Large intestine (tissue), 3 donors: ENCODE measurements at regions not wholly inside any gene's neighbourhood (a gene's known extent, or its start where the extent isn't known, plus 50 kb on each side); places are given as distances from the start of the nearest gene placed in this dataset.

Source experiments
- DNase-seq, 2 donors: peaks; one replicate each; pipeline versions ENCODE4 v3.0.0 to v3.0.0-alpha.2; 2013
- H3K27ac ChIP-seq: one replicate; pipeline ENCODE4 v1.5.1; 2013; ENCODE audit warnings: low read length
- H3K27me3 ChIP-seq: 2 replicates; pipeline ENCODE4 v1.6.1; 2013; ENCODE audit warnings: low read length; ENCODE audit not compliant: control insufficient read depth, insufficient read depth
- H3K36me3 ChIP-seq: 2 replicates; pipeline ENCODE4 v1.6.1; 2013; ENCODE audit warnings: low read length; ENCODE audit not compliant: control insufficient read depth, insufficient read depth
- H3K4me1 ChIP-seq: one replicate; pipeline ENCODE4 v1.6.1; 2013; ENCODE audit warnings: low read length; ENCODE audit not compliant: control insufficient read depth, insufficient read depth
- H3K4me3 ChIP-seq: one replicate; pipeline ENCODE4 v1.5.1; 2013; ENCODE audit warnings: low read length
- H3K9me3 ChIP-seq: one replicate; pipeline ENCODE4 v1.6.1; 2013; ENCODE audit warnings: mild to moderate bottlenecking, low read depth, low read length, moderate library complexity; ENCODE audit not compliant: control insufficient read depth
- WGBS: methylation state at CpG from one replicate; pipeline ENCODE4 v1.1.5; 2013; ENCODE audit warnings: low lambda C conversion rate; ENCODE audit not compliant: insufficient coverage; 5-methylcytosine and 5-hydroxymethylcytosine counted together

DNA sequence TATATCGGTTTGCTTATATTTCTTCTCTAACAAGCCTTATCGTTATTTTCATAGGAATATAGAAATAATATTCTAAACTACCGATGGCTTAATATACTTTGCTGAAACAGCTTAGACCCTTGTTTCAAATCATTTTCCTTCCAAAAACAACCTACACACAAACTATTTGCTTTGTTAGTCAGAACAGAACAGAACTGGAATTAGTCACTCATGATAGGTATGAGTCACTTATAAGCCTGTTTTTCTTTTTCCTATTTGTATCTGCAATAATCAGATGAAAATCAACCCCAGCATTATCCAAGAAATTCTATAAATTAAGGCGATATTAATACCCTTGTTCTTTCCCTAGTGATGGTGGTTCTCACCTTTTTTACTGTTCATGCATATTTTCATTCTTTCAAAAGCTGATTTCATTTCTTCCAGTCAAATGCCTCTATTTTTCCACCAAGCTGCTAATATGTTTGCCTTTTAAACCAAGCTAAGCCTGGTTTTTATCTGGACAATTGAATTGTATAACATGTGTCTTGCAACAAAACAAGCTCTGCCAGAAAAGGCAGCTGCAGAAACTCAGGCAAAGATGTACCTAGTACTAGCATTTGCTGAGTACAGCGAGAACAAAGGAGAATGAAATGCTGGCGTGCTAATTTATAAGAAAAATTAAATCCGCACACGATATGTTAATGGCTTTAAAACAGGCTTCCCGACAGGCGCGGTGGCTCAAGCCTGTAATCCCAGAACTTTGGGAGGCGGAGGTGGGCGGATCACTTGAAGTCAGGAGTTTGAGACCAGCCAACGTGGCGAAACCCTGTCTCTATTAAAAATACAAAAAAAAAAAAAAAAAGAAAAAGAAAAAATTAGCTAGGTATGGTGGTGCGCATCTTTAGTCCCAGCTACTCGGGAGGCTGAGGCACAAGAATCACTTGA is 1418.2 kb downstream of the AACS start:
- DNase-seq: peak in 1 of 2 donors; percentile 8
- 89% methylated on average over 4 of the region's 17 CpGs for WGBS
- Histone ChIP-seq H3K27ac (no peak overlapping the region), H3K4me3 (no peak overlapping the region), H3K4me1 (no peaks in the 10 kb centered on the region), H3K27me3 (no peaks in the 10 kb centered on the region), H3K36me3 (no peaks in the 10 kb centered on the region), H3K9me3 (no peaks in the 10 kb centered on the region)

DNA sequence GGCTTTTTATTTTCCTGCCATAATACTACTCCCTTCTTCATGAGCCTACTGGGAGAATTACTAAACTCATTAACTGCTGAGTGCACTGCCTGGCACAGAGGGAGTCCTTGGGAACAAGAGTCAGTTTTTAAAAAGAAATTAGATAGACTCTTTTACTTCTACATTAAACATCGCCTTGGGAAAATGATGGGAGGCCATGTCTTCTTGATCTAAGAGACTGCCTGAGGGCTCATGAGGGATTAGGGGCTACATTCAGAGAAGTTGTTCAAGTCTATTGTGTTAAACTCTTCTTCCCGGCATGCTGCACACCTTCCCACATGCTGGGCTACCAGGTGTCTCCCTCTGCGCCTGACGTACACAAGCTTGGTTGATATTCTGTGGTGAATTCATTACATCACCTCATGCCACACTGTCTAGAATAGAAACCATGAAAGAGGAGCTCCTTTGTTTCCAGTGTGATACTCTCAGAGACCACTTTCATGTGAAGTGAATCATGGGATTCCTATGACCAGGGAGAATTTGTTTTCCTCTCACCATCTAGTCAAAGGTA is 1422.3 kb downstream of the AACS start:
- H3K36me3 ChIP-seq: no peaks in the 10 kb centered on the region
- WGBS: no CpG with 5 or more reads among the region's 4 CpGs
- H3K9me3 ChIP-seq: no peaks in the 10 kb centered on the region
- no peak overlapping the region for H3K27ac ChIP-seq
- no peak for DNase-seq
- no peaks in the 10 kb centered on the region for H3K27me3 ChIP-seq
- H3K4me1 ChIP-seq: no peaks in the 10 kb centered on the region
- H3K4me3 ChIP-seq: no peak overlapping the region

DNA sequence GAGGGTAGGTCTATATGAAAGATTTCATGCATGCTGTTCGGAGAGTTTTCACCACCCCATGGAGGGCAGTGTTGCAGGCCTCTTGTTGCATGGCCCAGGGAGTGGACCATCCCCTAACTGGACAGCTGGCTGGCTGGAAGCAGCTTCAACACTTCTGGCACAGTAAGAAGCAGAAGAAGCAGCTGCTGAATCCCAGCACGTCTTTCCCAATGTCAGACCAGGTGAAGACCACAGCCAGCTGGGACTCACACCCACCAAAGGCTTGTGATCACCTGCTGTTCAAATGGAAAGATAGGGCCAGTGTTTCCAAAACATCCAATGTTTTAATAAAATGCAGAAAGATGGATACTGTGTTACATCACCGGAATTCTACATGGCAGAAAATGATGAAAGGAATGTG is 1423.6 kb downstream of the AACS start:
- no peaks in the 10 kb centered on the region for H3K36me3 ChIP-seq

DNA sequence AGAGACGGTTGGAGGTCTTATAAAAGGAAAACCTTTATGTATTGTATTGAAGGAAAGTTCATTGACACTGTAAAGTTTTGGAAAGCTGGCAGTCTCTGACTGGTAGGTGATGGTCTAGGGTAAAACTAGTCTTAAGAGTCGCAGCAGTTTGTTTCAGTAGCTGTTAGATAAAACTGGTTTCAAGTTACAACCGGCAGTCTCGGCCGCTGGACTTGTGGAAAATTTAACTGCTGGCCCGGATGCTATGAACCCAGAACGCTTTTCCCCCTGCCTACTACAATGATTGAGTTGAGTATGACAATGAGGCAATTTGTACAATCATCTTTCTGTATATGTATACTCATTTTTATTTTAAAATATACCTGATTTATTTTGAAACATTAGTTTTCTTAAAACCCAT is 1426.9 kb downstream of the AACS start:
- Histone ChIP-seq H3K9me3 (no peaks in the 10 kb centered on the region), H3K27ac (no peak overlapping the region), H3K4me3 (no peak overlapping the region), H3K4me1 (no peaks in the 10 kb centered on the region), H3K36me3 (no peaks in the 10 kb centered on the region), H3K27me3 (no peaks in the 10 kb centered on the region)
- 80% methylated on average over 1 of the region's 7 CpGs for WGBS
- DNase-seq: no peak

More for the DNA sequence above, 1423.6 kb downstream of the AACS start:
- no peak overlapping the region for H3K4me3 ChIP-seq
- DNase-seq: no peak
- WGBS: no CpG with 5 or more reads among the region's 3 CpGs
- H3K27me3 ChIP-seq: no peaks in the 10 kb centered on the region
- H3K4me1 ChIP-seq: no peaks in the 10 kb centered on the region
- H3K27ac ChIP-seq: no peak overlapping the region
- H3K9me3 ChIP-seq: no peaks in the 10 kb centered on the region

DNA sequence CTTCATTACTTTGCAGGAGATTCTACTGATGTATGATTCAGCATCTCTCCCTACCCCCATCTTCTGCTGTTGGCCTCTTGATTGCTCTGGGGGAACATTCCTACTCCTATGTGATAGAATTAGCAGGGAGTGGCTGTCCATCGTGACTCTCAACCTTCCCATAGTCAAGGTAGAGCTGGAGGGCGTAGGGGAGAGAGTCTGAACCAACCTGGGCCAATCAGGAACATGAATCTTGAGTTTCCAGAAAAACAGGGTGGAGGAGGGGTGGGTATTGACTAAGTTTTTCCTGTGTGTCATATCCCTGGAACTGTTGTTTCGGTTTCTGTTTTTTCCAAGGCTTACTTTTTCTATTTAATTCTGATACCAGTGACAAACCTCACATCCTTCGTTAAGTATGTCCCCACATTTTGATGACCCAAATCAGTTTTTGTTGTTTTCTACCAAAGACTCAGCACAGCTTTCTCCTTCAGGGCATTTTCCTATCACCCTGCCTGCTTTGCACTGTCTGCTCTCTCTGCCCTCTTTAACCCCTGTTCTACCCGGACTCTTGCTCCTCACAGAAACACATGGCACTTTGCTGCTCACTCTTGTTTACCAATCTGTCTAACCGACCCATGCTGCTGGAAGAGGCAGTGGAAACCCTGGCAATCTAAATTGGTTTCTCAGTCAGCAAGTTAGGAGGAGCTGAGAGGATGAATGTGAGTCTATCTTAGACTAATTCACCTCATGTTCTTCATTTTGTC is 1428.3 kb downstream of the AACS start:
- Histone ChIP-seq H3K9me3 (no peaks in the 10 kb centered on the region), H3K36me3 (no peaks in the 10 kb centered on the region), H3K27ac (no peak overlapping the region), H3K27me3 (no peaks in the 10 kb centered on the region), H3K4me1 (no peaks in the 10 kb centered on the region), H3K4me3 (no peak overlapping the region)
- DNase-seq: no peak
- 60% methylated on average over 2 of the region's 6 CpGs for WGBS

DNA sequence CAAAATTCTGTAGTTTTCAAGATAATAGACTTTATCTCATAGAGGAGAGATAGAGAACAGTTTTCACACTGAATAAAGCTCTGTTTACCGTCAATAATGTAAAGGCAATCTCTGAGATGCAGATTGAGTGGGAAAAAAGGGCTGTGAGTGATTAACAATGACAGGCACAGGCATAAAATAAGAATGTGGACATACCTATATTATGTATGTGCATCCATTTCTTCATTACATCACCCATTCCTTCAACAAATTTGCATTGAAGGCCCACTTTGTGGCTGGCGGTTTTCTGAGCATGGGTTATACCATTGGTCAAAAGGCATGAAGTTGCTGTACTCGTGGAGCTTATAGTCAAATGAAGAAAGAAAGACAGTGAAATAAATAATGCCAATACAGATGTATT is 1431.0 kb downstream of the AACS start:
- Histone ChIP-seq H3K27me3 (no peaks in the 10 kb centered on the region), H3K27ac (no peak overlapping the region), H3K9me3 (no peaks in the 10 kb centered on the region), H3K4me1 (no peaks in the 10 kb centered on the region), H3K36me3 (no peaks in the 10 kb centered on the region), H3K4me3 (no peak overlapping the region)
- 100% methylated on average over 1 of the region's 3 CpGs for WGBS
- DNase-seq: no peak

DNA sequence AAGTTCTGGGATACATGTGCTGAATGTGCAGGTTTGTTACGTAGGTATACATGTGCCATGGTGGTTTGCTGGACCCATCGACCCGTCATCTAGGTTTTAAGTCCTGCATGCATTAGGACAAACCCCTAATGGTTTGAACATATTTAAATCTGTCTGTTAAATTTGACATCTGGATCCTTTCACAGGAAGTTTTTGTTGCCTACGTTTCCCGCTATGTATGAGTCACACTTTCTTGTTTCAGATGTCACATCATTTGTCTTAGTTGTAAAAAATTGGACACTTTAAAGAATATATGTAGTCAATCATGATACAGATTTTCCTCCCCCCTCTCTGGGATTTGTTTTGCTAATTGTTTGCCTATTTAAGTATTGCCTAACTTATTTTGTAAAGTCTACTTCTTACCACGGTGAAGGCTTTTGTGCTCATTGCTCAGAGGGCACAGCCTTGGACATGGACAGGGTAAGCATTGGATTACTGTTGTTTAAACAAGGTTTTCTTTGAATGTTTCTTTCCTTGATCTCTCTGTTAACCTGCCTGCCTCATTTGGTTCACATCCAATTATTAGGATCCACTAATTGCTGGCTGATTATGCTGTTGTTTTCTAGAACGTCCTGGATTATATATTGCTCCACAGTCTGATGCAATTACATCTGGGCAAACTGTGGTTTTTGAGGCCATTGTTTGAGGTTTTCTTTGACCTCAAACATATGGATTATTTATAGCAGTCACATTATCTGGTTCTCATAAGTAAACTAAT is 1441.4 kb downstream of the AACS start:
- no CpG with 5 or more reads among the region's 7 CpGs for WGBS
- DNase-seq: no peak
- Histone ChIP-seq H3K9me3 (no peaks in the 10 kb centered on the region), H3K4me3 (no peak overlapping the region), H3K27ac (no peak overlapping the region), H3K36me3 (no peaks in the 10 kb centered on the region), H3K27me3 (no peaks in the 10 kb centered on the region), H3K4me1 (no peaks in the 10 kb centered on the region)

DNA sequence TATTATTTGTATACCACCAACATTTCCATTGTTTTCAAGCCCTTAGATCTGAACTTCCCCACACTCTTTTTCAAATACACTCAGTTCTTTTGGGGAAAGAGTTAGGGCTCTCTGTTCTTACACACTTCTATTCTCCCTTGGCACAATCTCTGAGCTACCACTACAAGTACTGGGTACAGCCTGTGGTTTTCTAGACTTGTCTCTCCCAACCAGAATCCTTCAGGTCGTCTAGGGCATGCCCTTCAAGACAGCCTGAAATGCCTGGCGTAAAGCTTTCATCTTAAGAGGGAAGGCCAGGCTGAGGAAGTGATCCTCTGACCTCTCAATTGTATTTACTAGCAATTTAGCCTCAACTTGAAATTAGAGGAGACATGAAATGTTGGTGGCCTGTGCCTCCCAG is 1442.0 kb downstream of the AACS start:
- Histone ChIP-seq H3K4me1 (no peaks in the 10 kb centered on the region), H3K36me3 (no peaks in the 10 kb centered on the region), H3K9me3 (no peaks in the 10 kb centered on the region), H3K27ac (no peak overlapping the region), H3K27me3 (no peaks in the 10 kb centered on the region), H3K4me3 (no peak overlapping the region)
- no peak for DNase-seq
- no CpG with 5 or more reads among the region's 2 CpGs for WGBS

DNA sequence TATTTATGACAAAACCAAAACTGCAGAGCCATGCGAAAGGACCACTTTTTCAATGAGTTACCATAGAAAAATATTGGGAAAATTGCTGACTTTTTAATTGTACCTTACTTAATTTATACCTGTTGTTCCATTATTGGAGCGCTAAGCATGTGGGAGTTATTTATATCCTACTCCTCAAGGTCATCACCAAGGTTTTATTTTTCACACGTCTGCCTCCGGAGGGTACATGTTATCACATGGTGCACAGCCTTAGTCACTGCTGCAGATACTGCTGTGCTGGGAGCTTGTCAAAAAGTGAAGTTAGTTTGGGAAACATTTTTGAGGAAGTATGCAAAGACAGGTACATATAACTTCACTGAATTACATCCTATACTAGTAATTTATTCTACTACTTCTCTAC is 1444.3 kb downstream of the AACS start:
- no peaks in the 10 kb centered on the region for H3K36me3 ChIP-seq
- 100% methylated on average over 2 of the region's 4 CpGs for WGBS
- no peaks in the 10 kb centered on the region for H3K27me3 ChIP-seq
- no peak overlapping the region for H3K27ac ChIP-seq
- H3K9me3 ChIP-seq: no peaks in the 10 kb centered on the region
- H3K4me3 ChIP-seq: no peak overlapping the region
- no peaks in the 10 kb centered on the region for H3K4me1 ChIP-seq
- no peak for DNase-seq

DNA sequence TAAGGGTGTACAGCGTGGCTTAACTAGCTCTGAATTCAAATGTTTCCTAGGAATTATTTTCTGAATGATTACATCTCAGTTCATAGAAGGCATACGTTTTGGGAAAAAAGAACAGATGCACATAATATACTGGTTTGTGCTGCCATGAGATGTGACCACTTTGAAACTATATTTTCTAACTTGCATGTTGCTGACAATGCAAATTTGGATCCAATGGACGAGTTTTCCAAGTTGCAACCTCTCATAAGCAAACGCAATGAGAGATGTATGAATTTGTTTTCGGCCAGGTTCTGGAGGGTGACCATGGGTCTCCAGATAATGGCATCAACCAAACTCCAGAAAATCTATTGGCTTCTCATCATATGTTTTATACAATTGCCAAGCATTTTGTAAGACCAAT is 1445.4 kb downstream of the AACS start:
- Histone ChIP-seq H3K4me3 (no peak overlapping the region), H3K36me3 (no peaks in the 10 kb centered on the region), H3K27ac (no peak overlapping the region), H3K27me3 (no peaks in the 10 kb centered on the region), H3K4me1 (no peaks in the 10 kb centered on the region), H3K9me3 (no peaks in the 10 kb centered on the region)
- no peak for DNase-seq
- no CpG with 5 or more reads among the region's 5 CpGs for WGBS
